Amniotic epithelial cell (primary cell): ENCODE measurements at regions not wholly inside any gene's neighbourhood (a gene's known extent, or its start where the extent isn't known, plus 50 kb on each side); places are given as distances from the start of the nearest gene placed in this dataset.
A peak's percentile ranks its signal among the peaks of the same experiment; 100 is the strongest.

ENCODE experiments used
- DNase-seq: peaks from one replicate; pipeline ENCODE4 v3.0.0-alpha.2; 2010; ENCODE audit warnings: low read depth

- no peak for DNase-seq
Measured at GRCh38 chr7:137172105-137172590, 171.4 kb downstream of the PTN start.

DNA sequence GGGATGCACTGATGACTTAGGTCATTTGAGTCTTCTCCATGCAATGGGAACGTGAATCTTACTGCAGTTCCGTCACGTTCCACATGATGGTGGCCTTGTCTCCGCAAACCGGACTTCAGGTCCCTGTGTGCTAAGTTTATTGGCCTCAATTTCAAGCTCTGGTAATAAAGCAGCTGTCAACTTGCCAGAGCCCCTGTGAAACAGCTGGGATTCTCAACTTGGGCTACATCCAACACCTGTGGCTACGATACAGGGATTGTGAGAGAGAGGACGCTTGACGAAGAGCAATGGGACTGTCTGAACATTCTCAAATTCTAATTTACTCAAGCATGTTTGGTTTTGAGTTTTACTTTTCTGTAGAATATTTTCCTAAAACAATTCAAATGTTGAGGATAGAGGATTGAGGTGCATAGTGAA, 174.2 kb downstream of the PTN start:
- peak; percentile 70 for DNase-seq

- no peak for DNase-seq
Measured at GRCh38 chr7:137167609-137168008, 175.9 kb downstream of the PTN start.

GRCh38 chr7:137166363-137166762, 177.2 kb downstream of the PTN start:
- no peak for DNase-seq

DNA sequence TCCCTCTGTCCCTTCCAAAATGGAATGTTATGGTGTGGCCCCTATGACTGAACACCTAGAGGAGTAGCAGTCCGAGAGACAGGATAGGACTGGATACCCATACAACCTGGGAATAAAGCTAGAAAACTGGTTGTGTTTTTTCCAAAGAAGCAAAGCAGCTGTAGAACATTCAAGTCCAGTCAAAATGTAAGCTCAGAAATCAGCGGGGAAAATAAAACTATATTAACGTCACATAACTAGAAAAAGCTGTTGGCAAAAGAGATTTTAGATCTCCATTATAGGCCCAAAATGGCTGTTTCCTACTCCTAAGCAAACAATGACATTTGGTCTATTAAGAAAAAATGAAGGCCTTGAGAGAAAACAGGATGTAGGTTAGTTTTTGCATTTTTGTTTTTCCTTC, 177.7 kb downstream of the PTN start:
- no peak for DNase-seq

DNA sequence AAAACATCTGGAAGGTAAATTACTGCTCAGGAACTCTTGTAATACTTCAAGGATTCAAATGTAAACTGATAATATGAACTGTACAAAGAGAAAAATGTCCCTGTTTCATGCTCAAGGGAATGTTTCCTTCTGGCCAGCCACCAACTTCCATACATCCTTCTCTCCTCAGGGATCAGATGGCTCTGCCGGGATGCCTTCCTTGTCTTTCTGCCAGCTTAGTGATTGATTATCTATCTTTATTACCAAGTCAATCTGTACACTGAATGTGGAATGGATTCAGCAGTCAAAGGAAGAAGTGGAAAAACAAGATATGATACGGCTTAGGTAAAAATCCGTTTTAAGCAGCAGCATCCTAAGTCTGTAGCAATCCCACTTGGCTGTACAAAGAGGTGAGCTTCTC, 178.3 kb downstream of the PTN start:
- no peak for DNase-seq

GRCh38 chr7:137164251-137164650, 179.3 kb downstream of the PTN start:
- no peak for DNase-seq

DNA sequence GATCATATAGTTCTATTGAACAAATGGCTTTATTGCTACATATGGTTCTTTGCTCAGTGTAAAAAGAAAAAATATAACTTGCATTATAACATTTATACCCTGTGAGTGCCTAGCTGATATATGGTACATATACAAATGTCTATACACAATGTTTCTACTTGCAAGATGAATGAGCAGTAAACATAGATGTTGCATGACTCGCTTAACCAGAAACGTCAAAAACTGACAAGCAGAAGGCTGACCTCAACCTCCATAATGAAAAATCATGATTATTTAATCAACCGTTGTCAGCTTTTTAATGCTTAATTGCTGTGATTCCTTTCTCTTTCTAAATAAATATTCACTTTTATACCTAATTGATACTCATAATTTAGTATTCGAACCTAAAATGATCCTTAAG, 183.3 kb downstream of the PTN start:
- peak; percentile 64 for DNase-seq

DNA sequence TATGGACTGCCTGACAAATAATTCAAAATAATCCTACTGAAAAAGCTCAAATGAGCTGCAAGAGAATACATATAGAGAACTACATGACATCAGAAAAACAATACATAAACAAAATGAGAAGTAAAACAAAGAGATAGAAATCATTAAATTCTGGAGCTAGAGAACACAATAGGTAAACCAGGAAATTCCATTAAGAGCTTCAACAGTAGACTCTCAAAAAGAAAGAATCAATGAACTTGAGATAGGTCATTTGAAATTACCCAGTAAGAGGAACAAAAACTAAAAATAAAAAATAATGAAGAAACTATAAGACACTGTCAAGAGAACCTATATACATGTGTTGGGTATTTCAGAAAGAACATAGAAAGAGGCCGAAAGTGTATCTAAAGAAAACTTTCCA, 186.3 kb downstream of the PTN start:
- DNase-seq: no peak

DNA sequence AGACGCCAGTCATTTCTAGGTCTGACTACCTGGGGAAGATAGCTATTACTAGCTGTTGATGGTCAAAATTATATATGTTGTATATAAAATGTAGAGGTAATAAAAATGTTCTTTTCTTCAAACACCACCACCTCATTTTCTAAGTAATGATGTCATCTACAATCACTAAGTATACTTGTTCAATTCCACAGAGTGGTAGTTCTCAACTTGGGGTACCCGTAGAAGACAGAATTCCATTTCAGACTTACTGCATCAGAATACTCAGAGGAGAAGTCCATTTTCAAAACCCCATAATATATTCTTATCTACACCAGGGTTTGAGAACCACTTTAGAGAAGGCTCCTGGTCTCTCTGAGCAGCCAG, 191.9 kb downstream of the PTN start:
- no peak for DNase-seq

GRCh38 chr7:137151041-137151689, 192.4 kb downstream of the PTN start:
- DNase-seq: peak; percentile 87

GRCh38 chr7:137147338-137147720, 196.2 kb downstream of the PTN start:
- peak; percentile 12 for DNase-seq

GRCh38 chr7:137146552-137147337, 196.8 kb downstream of the PTN start:
- DNase-seq: peak; percentile 98

GRCh38 chr7:137146012-137146455, 197.5 kb downstream of the PTN start:
- peak; percentile 98 for DNase-seq

- DNase-seq: peak; percentile 81
Measured at GRCh38 chr7:137142376-137142775, 201.2 kb downstream of the PTN start.

- DNase-seq: peak; percentile 45
Measured at GRCh38 chr7:137135654-137136350, 207.7 kb downstream of the PTN start.

DNA sequence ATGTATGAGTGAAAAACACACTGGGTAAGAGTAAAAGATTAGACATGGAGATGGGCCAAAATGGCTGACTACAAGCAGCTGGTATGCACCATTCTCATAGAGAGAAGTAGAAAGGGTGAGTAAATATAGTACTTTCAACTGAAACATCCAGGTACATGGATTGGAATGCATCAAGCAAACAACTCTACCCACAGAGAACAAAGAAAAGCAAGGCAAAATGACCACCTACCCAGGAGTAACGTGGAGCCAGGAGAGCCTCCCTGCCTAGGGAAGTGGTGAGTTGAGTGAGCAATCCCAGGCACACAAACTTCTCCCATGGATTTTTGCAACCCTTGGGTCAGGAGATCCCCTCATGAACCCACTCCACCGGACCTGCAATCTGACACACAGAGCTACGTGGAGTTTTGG, 212.8 kb downstream of the PTN start:
- peak; percentile 71 for DNase-seq

- DNase-seq: no peak
Measured at GRCh38 chr7:137129025-137129424, 214.5 kb downstream of the PTN start.

DNA sequence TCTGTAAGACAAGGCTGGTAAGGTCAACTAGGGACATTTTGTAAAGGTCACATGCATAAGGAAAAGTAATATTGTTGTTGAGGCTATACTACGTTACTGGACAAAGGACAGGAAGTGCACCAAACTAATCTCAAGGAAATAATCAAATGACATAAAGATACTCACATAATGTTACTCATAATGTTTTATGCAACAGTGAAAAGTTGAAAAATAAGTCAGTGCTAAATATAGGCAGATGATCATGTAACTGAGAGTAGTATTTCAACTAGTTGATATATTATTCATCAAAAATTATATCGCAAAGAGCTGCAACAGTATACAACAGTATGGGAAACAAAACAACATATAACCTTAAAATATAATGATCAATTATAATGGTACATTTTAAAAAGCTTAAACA, 215.7 kb downstream of the PTN start:
- no peak for DNase-seq

DNA sequence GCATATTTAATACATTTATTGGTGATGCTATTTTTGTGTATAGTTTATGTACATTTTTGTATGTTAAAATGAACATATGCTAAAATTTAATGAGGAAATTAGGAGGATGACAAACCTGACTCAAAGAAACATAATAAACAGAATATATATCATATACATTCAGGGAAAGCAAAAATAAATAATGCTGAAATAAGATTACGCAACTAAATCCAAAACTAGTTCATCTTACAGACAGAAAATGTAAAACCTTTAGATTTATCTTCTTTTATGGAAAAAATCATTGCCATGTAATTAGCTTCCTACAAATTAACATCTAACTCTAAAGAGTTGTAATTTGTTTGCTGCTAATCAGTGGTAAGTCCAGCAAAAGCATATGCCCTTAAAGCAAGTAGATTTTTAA, 216.5 kb downstream of the PTN start:
- DNase-seq: no peak

GRCh38 chr7:137122145-137122544, 221.4 kb downstream of the PTN start:
- no peak for DNase-seq

GRCh38 chr7:137120690-137121089, 222.8 kb downstream of the PTN start:
- DNase-seq: no peak

- DNase-seq: peak; percentile 81
Measured at GRCh38 chr7:137110535-137110934, 233.0 kb downstream of the PTN start.
